Colonic mucosa (tissue), 4 donors: ENCODE measurements at regions not wholly inside any gene's neighbourhood (a gene's known extent, or its start where the extent isn't known, plus 50 kb on each side); places are given as distances from the start of the nearest gene placed in this dataset.

ENCODE experiments used
- DNase-seq: peaks from one replicate; pipeline ENCODE4 v3.0.0-alpha.2; 2020
- H3K27ac ChIP-seq: fragments of 200-600 bp; one replicate; pipeline ENCODE4 v1.8.0; 2021
- H3K27me3 ChIP-seq: fragments of 200-600 bp; one replicate; pipeline ENCODE4 v1.8.0; 2021
- H3K36me3 ChIP-seq: fragments of 200-600 bp; one replicate; pipeline ENCODE4 v1.8.0; 2021
- H3K4me1 ChIP-seq: fragments of 200-600 bp; one replicate; pipeline ENCODE4 v1.8.0; 2021; ENCODE audit warnings: mild to moderate bottlenecking
- H3K4me3 ChIP-seq: fragments of 200-600 bp; one replicate; pipeline ENCODE4 v1.8.0; 2021
- H3K9ac ChIP-seq, 2 donors: one replicate each; pipeline ENCODE4 v1.7.0; 2013; ENCODE audit warnings: control low read depth in 2 of 2, low read depth in 2 of 2, low read length in 2 of 2
- H3K9me3 ChIP-seq: fragments of 200-600 bp; one replicate; pipeline ENCODE4 v1.8.0; 2021
- CTCF ChIP-seq: fragments of 200-600 bp; IDR thresholded peaks from one replicate; pipeline ENCODE4 v1.8.0; 2022; ENCODE audit warnings: antibody characterized with exemption, mild to moderate bottlenecking
- intact Hi-C: fragments of 100-400 bp; cut with DNase I; formaldehyde crosslinking; loops from one replicate; pipeline ENCODE4 v1.14.1; 2022
- donor health status: healthy.
- donor health status: DM: no; HTN: no; CAD: no.
- donor health status: DM: no; HTN: no; CAD: no.

GRCh38 chr1:68551459-68551858 is 54.6 kb upstream of the DEPDC1 start:
- no peaks in the 10 kb centered on the region for H3K9me3 ChIP-seq
- intact Hi-C loops: no loop called here
- H3K4me3 ChIP-seq: no peak overlapping the region
- H3K36me3 ChIP-seq: no peaks in the 10 kb centered on the region
- TF ChIP-seq CTCF: no peak
- H3K27me3 ChIP-seq: no peaks in the 10 kb centered on the region
- no peak overlapping the region for H3K27ac ChIP-seq
- no peaks in the 10 kb centered on the region for H3K4me1 ChIP-seq
- no peak overlapping the region for H3K9ac ChIP-seq
- DNase-seq: no peak

- Histone ChIP-seq H3K4me1 (no peaks in the 10 kb centered on the region), H3K9me3 (no peaks in the 10 kb centered on the region), H3K9ac (no peak overlapping the region), H3K27me3 (no peaks in the 10 kb centered on the region), H3K36me3 (no peaks in the 10 kb centered on the region), H3K4me3 (no peak overlapping the region), H3K27ac (no peak overlapping the region)
- intact Hi-C loops: no loop called here
- no peak for TF ChIP-seq CTCF
- DNase-seq: no peak
Measured at GRCh38 chr1:68558321-68559026, 61.6 kb upstream of the DEPDC1 start.

- TF ChIP-seq CTCF: no peak
- no peaks in the 10 kb centered on the region for H3K9me3 ChIP-seq
- H3K4me1 ChIP-seq: no peaks in the 10 kb centered on the region
- H3K9ac ChIP-seq: no peak overlapping the region
- intact Hi-C loops: no loop called here
- no peak overlapping the region for H3K27ac ChIP-seq
- DNase-seq: no peak
- H3K36me3 ChIP-seq: no peaks in the 10 kb centered on the region
- H3K4me3 ChIP-seq: no peak overlapping the region
- H3K27me3 ChIP-seq: no peaks in the 10 kb centered on the region
Measured at GRCh38 chr1:68565923-68566322, 69.0 kb upstream of the DEPDC1 start.

- DNase-seq: no peak
- no peaks in the 10 kb centered on the region for H3K36me3 ChIP-seq
- H3K4me1 ChIP-seq: no peaks in the 10 kb centered on the region
- intact Hi-C loops: no loop called here
- TF ChIP-seq CTCF: no peak
- H3K9ac ChIP-seq: no peak overlapping the region
- H3K4me3 ChIP-seq: no peak overlapping the region
- no peaks in the 10 kb centered on the region for H3K9me3 ChIP-seq
- H3K27ac ChIP-seq: no peak overlapping the region
- no peaks in the 10 kb centered on the region for H3K27me3 ChIP-seq
Measured at GRCh38 chr1:68570871-68571270, 74.0 kb upstream of the DEPDC1 start.

GRCh38 chr1:68571454-68572235 is 74.8 kb upstream of the DEPDC1 start:
- Histone ChIP-seq H3K27ac (no peak overlapping the region), H3K4me1 (no peaks in the 10 kb centered on the region), H3K36me3 (no peaks in the 10 kb centered on the region), H3K27me3 (no peaks in the 10 kb centered on the region), H3K9ac (no peak overlapping the region), H3K4me3 (no peak overlapping the region), H3K9me3 (no peaks in the 10 kb centered on the region)
- DNase-seq: no peak
- no peak for TF ChIP-seq CTCF
- intact Hi-C loops: no loop called here
